Mesendoderm (in vitro differentiated cells): ENCODE measurements at regions not wholly inside any gene's neighbourhood (a gene's known extent, or its start where the extent isn't known, plus 50 kb on each side); places are given as distances from the start of the nearest gene placed in this dataset.

Experiments
- DNase-seq: peaks from one replicate; pipeline ENCODE4 v3.0.0; 2013
- H2AK5ac ChIP-seq: 2 replicates; pipeline ENCODE4 v1.6.1; 2013; ENCODE audit warnings: low read length, inconsistent platforms
- H2BK120ac ChIP-seq: 2 replicates; pipeline ENCODE4 v1.6.1; 2013; ENCODE audit warnings: low read depth, mild to moderate bottlenecking, low read length, moderate library complexity, mixed read lengths
- H2BK15ac ChIP-seq: replicated peaks from 2 replicates; pipeline ENCODE4 v1.6.1; 2013; ENCODE audit warnings: low read depth, mild to moderate bottlenecking, moderate library complexity
- H2BK5ac ChIP-seq: 2 replicates; pipeline ENCODE4 v1.6.1; 2013; ENCODE audit warnings: low read length, inconsistent platforms
- H3K18ac ChIP-seq: 2 replicates; pipeline ENCODE4 v1.6.1; 2013; ENCODE audit warnings: mild to moderate bottlenecking, low read length, mixed read lengths
- H3K23ac ChIP-seq: one replicate; pipeline ENCODE4 v1.6.1; 2013; ENCODE audit warnings: low read length
- H3K27ac ChIP-seq: 2 replicates; pipeline ENCODE4 v1.5.1; 2013; ENCODE audit warnings: low read depth, mild to moderate bottlenecking, inconsistent platforms, low read length, moderate library complexity
- H3K27me3 ChIP-seq: 2 replicates; pipeline ENCODE4 v1.6.1; 2013; ENCODE audit warnings: low read length, control low read depth, mild to moderate bottlenecking, inconsistent platforms; ENCODE audit not compliant: insufficient read depth, poor library complexity
- H3K36me3 ChIP-seq: 2 replicates; pipeline ENCODE4 v1.6.1; 2013; ENCODE audit warnings: low read length, inconsistent platforms; ENCODE audit not compliant: control insufficient read depth, insufficient read depth
- H3K4ac ChIP-seq: one replicate; pipeline ENCODE4 v1.6.1; 2013; ENCODE audit warnings: low read depth, mild to moderate bottlenecking, low read length, moderate library complexity
- H3K4me1 ChIP-seq: 2 replicates; pipeline ENCODE4 v1.6.1; 2013; ENCODE audit warnings: low read depth, low read length, inconsistent platforms; ENCODE audit not compliant: control insufficient read depth
- H3K4me2 ChIP-seq: 2 replicates; pipeline ENCODE4 v1.6.1; 2013; ENCODE audit warnings: low read length
- H3K4me3 ChIP-seq: 2 replicates; pipeline ENCODE4 v1.5.1; 2013; ENCODE audit warnings: mild to moderate bottlenecking, low read length
- H3K56ac ChIP-seq: one replicate; pipeline ENCODE4 v1.6.1; 2013; ENCODE audit warnings: low read length
- H3K79me1 ChIP-seq: 2 replicates; pipeline ENCODE4 v1.6.1; 2013; ENCODE audit warnings: low read length, inconsistent platforms
- H3K79me2 ChIP-seq: 2 replicates; pipeline ENCODE4 v1.6.1; 2013; ENCODE audit warnings: mild to moderate bottlenecking, low read length; ENCODE audit not compliant: control insufficient read depth, insufficient read depth
- H3K9ac ChIP-seq: 2 replicates; pipeline ENCODE4 v1.6.1; 2013; ENCODE audit warnings: low read length, inconsistent platforms
- H4K5ac ChIP-seq: one replicate; pipeline ENCODE4 v1.6.1; 2013; ENCODE audit warnings: low read length
- H4K8ac ChIP-seq: one replicate; pipeline ENCODE4 v1.6.1; 2013; ENCODE audit warnings: low read depth, mild to moderate bottlenecking, control low read depth, low read length, moderate library complexity
- whole genome bisulfite sequencing: extraction: QIAGEN DNeasy Blood & Tissue Kit; methylation state at CpG from one replicate; pipeline ENCODE4 v1.1.7; 2013; ENCODE audit warnings: low lambda C conversion rate, missing lambda C conversion rate; ENCODE audit not compliant: insufficient coverage; ENCODE audit errors: extremely low coverage; 5-methylcytosine and 5-hydroxymethylcytosine counted together

DNA sequence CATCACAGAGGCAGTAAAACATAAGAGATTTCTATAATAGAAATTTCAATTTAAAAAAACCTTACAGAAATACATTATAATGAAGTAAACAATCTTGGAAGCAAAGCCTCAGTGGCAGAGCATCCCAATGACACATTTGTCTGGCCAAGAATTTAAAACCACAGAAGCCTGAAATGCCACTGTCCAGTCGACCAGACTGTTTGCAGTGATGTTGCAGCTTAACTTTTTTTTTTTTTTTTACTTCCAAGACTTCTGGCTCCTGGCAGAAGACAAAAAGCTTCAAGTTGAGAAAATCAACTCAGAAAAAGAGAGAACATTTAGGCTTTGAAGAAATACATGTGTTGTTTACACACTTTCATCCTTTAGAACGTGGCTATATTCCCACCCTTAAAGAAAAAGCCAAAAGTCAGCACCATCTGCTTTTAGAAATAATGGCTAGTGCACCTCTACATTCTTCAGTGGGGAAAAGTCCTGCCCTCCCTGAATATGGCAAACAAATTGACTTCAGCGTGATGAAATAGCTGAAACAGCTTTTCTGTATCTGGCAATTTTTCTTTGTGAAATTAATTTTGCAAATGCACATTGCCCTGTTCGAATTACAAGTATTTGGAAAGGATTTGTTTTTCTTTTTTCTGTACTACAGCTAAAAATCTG, 205.5 kb upstream of the MON1B start:
- no peak for DNase-seq
- WGBS: no CpG with 5 or more reads among the region's 4 CpGs

DNA sequence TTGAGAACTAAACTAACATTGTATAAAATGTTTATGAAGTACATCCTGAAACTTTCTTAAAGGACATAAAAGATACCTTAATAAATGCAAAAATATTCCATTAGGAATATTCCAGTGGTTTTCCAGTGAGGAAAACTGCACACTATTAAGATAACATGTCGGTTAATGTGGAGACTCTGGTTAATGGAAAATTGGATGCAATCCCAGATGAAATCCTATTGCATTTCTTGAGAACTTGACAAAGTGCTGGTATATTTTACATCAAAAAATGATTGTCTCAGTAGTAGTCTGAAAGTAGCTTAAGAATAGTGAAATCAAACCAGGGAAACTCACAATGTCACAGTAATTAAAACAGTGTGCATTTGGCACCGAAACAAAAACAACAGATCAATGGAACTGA, 202.5 kb upstream of the MON1B start:
- no peaks in the 10 kb centered on the region for H3K4me1 ChIP-seq
- no peak overlapping the region for H3K27ac ChIP-seq
- DNase-seq: no peak
- no peak overlapping the region for H2BK120ac ChIP-seq
- H2BK5ac ChIP-seq: no peak overlapping the region
- no peak overlapping the region for H2AK5ac ChIP-seq
- no peak overlapping the region for H3K4me2 ChIP-seq
- no peak overlapping the region for H3K9ac ChIP-seq
- no peak overlapping the region for H2BK15ac ChIP-seq
- H3K79me1 ChIP-seq: no peaks in the 10 kb centered on the region
- H3K23ac ChIP-seq: no peak overlapping the region
- H3K36me3 ChIP-seq: no peaks in the 10 kb centered on the region
- WGBS: no CpG with 5 or more reads among the region's 2 CpGs
- no peaks in the 10 kb centered on the region for H3K79me2 ChIP-seq
- no peak overlapping the region for H3K56ac ChIP-seq
- no peak overlapping the region for H3K18ac ChIP-seq
- H3K27me3 ChIP-seq: no peaks in the 10 kb centered on the region
- H4K5ac ChIP-seq: no peak overlapping the region
- no peak overlapping the region for H3K4me3 ChIP-seq
- H3K4ac ChIP-seq: no peak overlapping the region
- H4K8ac ChIP-seq: no peak overlapping the region

More for the DNA sequence above, 205.5 kb upstream of the MON1B start:
- Histone ChIP-seq H3K4me2 (no peak overlapping the region), H3K9ac (no peak overlapping the region), H2BK15ac (no peak overlapping the region), H3K56ac (no peak overlapping the region), H3K27me3 (no peaks in the 10 kb centered on the region), H2AK5ac (no peak overlapping the region), H4K5ac (no peak overlapping the region), H3K18ac (no peak overlapping the region), H3K23ac (no peak overlapping the region), H4K8ac (no peak overlapping the region), H3K36me3 (no peaks in the 10 kb centered on the region), H3K27ac (no peak overlapping the region), H3K4me1 (no peaks in the 10 kb centered on the region), H3K79me2 (no peaks in the 10 kb centered on the region), H2BK5ac (no peak overlapping the region), H3K79me1 (no peaks in the 10 kb centered on the region), H3K4me3 (no peak overlapping the region), H3K4ac (no peak overlapping the region), H2BK120ac (no peak overlapping the region)

DNA sequence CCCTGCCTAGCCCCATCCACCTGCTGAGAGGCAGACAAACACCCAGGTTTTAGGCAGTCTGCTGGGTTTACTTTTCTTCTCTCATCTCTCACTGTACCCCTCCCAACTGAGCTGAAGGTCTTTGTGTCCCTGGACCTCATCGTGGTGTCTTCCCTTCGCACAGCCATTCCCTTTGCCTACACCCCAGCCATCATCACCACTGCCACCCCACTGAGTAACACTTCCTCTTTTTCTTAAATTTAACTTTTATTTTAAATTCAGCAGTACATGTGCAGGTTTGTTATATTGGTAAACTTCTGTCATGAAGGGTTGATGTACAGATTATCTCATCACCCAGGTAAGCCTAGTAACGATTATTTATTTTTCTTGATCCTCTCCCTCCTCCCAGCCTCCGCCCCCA, 188.3 kb upstream of the MON1B start:
- WGBS: no CpG with 5 or more reads among the region's 4 CpGs
- Histone ChIP-seq H3K4me3 (no peak overlapping the region), H3K36me3 (no peaks in the 10 kb centered on the region), H3K9ac (no peak overlapping the region), H3K4me1 (no peaks in the 10 kb centered on the region), H2BK5ac (no peak overlapping the region), H3K27me3 (no peaks in the 10 kb centered on the region), H2BK15ac (no peak overlapping the region), H3K18ac (no peak overlapping the region), H3K56ac (no peak overlapping the region), H4K8ac (no peak overlapping the region), H2AK5ac (no peak overlapping the region), H3K79me1 (no peaks in the 10 kb centered on the region), H3K23ac (no peak overlapping the region), H3K4ac (no peak overlapping the region), H2BK120ac (no peak overlapping the region), H3K27ac (no peak overlapping the region), H3K79me2 (no peaks in the 10 kb centered on the region), H3K4me2 (no peak overlapping the region), H4K5ac (no peak overlapping the region)
- DNase-seq: no peak

DNA sequence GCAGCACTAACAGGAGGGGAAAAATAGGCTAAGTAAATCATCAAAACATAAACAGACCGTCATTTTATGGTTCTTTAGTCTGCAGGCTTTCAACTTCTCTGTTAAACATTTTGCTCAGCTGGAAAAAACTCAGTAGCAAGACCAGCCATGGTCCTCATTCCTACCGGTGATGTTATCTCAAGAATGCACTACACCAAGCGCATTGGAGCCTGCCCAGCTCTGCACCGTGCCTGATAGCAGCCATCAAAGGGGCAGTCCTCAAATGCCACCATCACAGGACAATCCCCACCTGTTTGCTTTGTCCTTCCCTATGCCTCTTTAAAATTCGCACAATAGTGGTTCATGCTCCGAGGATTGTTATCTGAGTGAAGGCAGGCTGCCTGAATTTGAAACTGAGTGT, 181.5 kb upstream of the MON1B start:
- Histone ChIP-seq H3K23ac (peak overlapping the region; percentile 15), H4K8ac (no peak overlapping the region), H3K79me1 (no peaks in the 10 kb centered on the region), H2BK15ac (no peak overlapping the region), H2BK5ac (no peak overlapping the region), H3K79me2 (no peaks in the 10 kb centered on the region), H3K4me3 (no peak overlapping the region), H3K56ac (no peak overlapping the region), H3K27ac (no peak overlapping the region), H3K9ac (no peak overlapping the region), H4K5ac (no peak overlapping the region), H3K18ac (no peak overlapping the region), H3K36me3 (no peaks in the 10 kb centered on the region), H2BK120ac (no peak overlapping the region), H3K27me3 (no peaks in the 10 kb centered on the region), H2AK5ac (no peak overlapping the region), H3K4me1 (no peaks in the 10 kb centered on the region), H3K4ac (no peak overlapping the region), H3K4me2 (no peak overlapping the region)
- DNase-seq: no peak
- no CpG with 5 or more reads among the region's 6 CpGs for WGBS

DNA sequence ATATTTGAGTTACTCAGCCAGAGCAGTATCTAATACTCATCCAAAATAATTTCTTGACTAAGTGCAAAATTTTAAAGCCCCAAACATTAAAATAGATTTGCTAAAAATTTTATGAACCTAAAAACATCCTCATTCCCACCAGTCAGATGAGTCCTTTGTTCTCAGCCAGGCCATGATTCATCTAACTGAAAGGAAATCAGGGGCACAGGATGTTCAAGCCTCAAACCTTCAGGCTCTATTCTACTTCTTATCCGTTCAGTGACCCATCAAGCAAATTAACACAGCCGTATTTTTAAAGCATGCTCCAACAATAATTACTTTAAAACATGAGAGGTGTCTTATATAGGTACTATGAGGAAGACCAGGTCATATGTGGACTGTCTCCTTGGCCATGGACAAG, 176.5 kb upstream of the MON1B start:
- Histone ChIP-seq H3K4me1 (no peaks in the 10 kb centered on the region), H2BK5ac (no peak overlapping the region), H3K18ac (no peak overlapping the region), H3K4ac (no peak overlapping the region), H3K27ac (no peak overlapping the region), H4K5ac (no peak overlapping the region), H3K4me3 (no peak overlapping the region), H4K8ac (no peak overlapping the region), H3K4me2 (no peak overlapping the region), H3K79me1 (no peaks in the 10 kb centered on the region), H3K56ac (no peak overlapping the region), H2AK5ac (no peak overlapping the region), H2BK120ac (no peak overlapping the region), H3K36me3 (no peaks in the 10 kb centered on the region), H2BK15ac (no peak overlapping the region), H3K23ac (no peak overlapping the region), H3K79me2 (no peaks in the 10 kb centered on the region), H3K9ac (no peak overlapping the region), H3K27me3 (no peaks in the 10 kb centered on the region)
- no CpG with 5 or more reads among the region's 2 CpGs for WGBS
- DNase-seq: no peak

DNA sequence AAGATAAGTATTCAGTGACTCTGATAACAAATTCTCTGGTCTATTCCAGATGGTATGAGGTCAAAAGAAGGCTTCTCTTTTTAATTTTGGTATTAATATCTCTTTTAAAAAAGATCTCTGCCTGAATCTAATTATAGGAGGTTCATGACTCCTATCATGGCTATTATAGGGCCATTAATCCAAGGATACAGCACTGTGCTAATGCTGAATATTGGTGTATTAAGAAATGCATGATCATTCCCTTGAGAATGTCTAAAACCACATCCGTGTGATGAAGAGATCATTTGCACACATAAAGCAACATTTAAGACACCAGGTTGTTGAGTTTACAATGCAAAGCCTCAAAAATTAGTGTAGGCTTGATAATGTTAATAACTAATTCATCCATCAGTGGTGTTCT, 160.4 kb upstream of the MON1B start:
- no peak overlapping the region for H2BK120ac ChIP-seq
- H3K27me3 ChIP-seq: no peaks in the 10 kb centered on the region
- H4K5ac ChIP-seq: no peak overlapping the region
- H3K4me3 ChIP-seq: no peak overlapping the region
- no peaks in the 10 kb centered on the region for H3K36me3 ChIP-seq
- H3K4me1 ChIP-seq: no peaks in the 10 kb centered on the region
- no peak overlapping the region for H2BK5ac ChIP-seq
- H3K23ac ChIP-seq: no peak overlapping the region
- H3K4ac ChIP-seq: no peak overlapping the region
- no peak overlapping the region for H3K27ac ChIP-seq
- no peak overlapping the region for H2AK5ac ChIP-seq
- H3K4me2 ChIP-seq: no peak overlapping the region
- no peak overlapping the region for H4K8ac ChIP-seq
- H3K56ac ChIP-seq: no peak overlapping the region
- no peak overlapping the region for H3K9ac ChIP-seq
- WGBS: no CpG with 5 or more reads among the region's 1 CpG
- H3K79me2 ChIP-seq: no peaks in the 10 kb centered on the region
- H2BK15ac ChIP-seq: no peak overlapping the region
- H3K18ac ChIP-seq: no peak overlapping the region
- H3K79me1 ChIP-seq: no peaks in the 10 kb centered on the region
- DNase-seq: no peak
